Subcutaneous abdominal adipose tissue (tissue), 5 donors: ENCODE measurements at regions not wholly inside any gene's neighbourhood (a gene's known extent, or its start where the extent isn't known, plus 50 kb on each side); places are given as distances from the start of the nearest gene placed in this dataset.

Source experiments
- H3K27ac ChIP-seq: one replicate; pipeline ENCODE4 v1.7.0; 2013; ENCODE audit warnings: low read depth, mild to moderate bottlenecking, inconsistent platforms, low read length, moderate library complexity
- H3K27me3 ChIP-seq, 5 donors: one replicate each; pipeline ENCODE4 v1.7.0; 2013; ENCODE audit warnings: low read length in 5 of 5, inconsistent platforms in 1 of 5; ENCODE audit not compliant: control insufficient read depth in 5 of 5, insufficient read depth in 4 of 5
- H3K36me3 ChIP-seq, 5 donors: one replicate each; pipeline ENCODE4 v1.7.0; 2013; ENCODE audit warnings: low read length in 5 of 5; ENCODE audit not compliant: control insufficient read depth in 5 of 5, insufficient read depth in 5 of 5
- H3K4me1 ChIP-seq, 5 donors: one replicate each; pipeline ENCODE4 v1.7.0; 2013; ENCODE audit warnings: low read length in 5 of 5, mild to moderate bottlenecking in 3 of 5, moderate library complexity in 1 of 5; ENCODE audit not compliant: control insufficient read depth in 5 of 5, insufficient read depth in 5 of 5
- H3K4me3 ChIP-seq, 5 donors: one replicate each; pipeline ENCODE4 v1.7.0; 2013; ENCODE audit warnings: low read length in 5 of 5, low read depth in 1 of 5
- H3K9ac ChIP-seq, 5 donors: one replicate each; pipeline ENCODE4 v1.7.0; 2013; ENCODE audit warnings: low read length in 5 of 5, mild to moderate bottlenecking in 4 of 5, moderate library complexity in 3 of 5
- H3K9me3 ChIP-seq, 5 donors: one replicate each; pipeline ENCODE4 v1.7.0; 2013; ENCODE audit warnings: low read length in 5 of 5; ENCODE audit not compliant: control insufficient read depth in 5 of 5
- donor health status: healthy.
- donor health status: healthy.
- donor health status: healthy.
- donor health status: healthy.
- donor health status: healthy.

- Histone ChIP-seq H3K9ac (no peak overlapping the region), H3K4me1 (peaks cover 0 to 3% (median 0%) of the 10 kb centered on the region in 5 donors), H3K27me3 (no peaks in the 10 kb centered on the region), H3K9me3 (peaks cover 0 to 8% (median 0%) of the 10 kb centered on the region in 5 donors), H3K4me3 (no peak overlapping the region), H3K27ac (no peak overlapping the region), H3K36me3 (no peaks in the 10 kb centered on the region)
Observed at GRCh38 chr11:15636521-15637089, 521.9 kb downstream of the INSC start.

DNA sequence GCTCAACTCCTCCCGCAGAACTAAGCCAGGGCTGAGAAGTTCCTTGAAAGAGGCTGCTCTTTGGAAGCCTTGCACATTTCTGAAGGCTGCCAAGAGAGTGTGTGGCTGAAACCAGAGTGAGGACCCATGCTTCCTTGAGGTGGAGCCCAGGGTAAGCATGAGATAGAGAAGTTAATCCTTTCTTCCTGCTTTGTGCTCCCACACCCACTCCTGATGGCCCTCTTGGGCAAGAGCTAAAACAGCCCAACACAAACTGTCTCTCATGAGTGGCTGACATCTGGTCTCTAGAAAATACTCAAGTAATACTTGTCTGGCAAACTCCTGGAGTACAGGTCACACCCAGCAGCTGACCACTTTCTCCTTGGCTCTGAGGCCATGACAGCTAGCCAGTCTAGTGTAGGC is 523.7 kb downstream of the INSC start:
- Histone ChIP-seq H3K4me3 (no peak overlapping the region), H3K9me3 (peaks cover 0 to 8% (median 0%) of the 10 kb centered on the region in 5 donors), H3K36me3 (no peaks in the 10 kb centered on the region), H3K27ac (no peak overlapping the region), H3K27me3 (no peaks in the 10 kb centered on the region), H3K4me1 (peaks cover 0 to 3% (median 0%) of the 10 kb centered on the region in 5 donors), H3K9ac (no peak overlapping the region)

- no peak overlapping the region for H3K27ac ChIP-seq
- H3K4me1 ChIP-seq, result peaks cover 0 to 3% (median 0%) of the 10 kb centered on the region in 5 donors
- no peaks in the 10 kb centered on the region for H3K36me3 ChIP-seq
- H3K4me3 ChIP-seq, result no peak overlapping the region
- H3K9me3 ChIP-seq, result peaks cover 0 to 8% (median 0%) of the 10 kb centered on the region in 5 donors
- no peaks in the 10 kb centered on the region for H3K27me3 ChIP-seq
- H3K9ac ChIP-seq, result no peak overlapping the region
Observed at GRCh38 chr11:15640318-15640717, 525.6 kb downstream of the INSC start.

- Histone ChIP-seq H3K36me3 (no peaks in the 10 kb centered on the region), H3K4me3 (no peak overlapping the region), H3K9ac (no peak overlapping the region), H3K27me3 (no peaks in the 10 kb centered on the region), H3K4me1 (peaks cover 0 to 3% (median 0%) of the 10 kb centered on the region in 5 donors), H3K27ac (no peak overlapping the region), H3K9me3 (peaks cover 0 to 4% (median 0%) of the 10 kb centered on the region in 5 donors)
Observed at GRCh38 chr11:15641271-15642045, 526.7 kb downstream of the INSC start.

DNA sequence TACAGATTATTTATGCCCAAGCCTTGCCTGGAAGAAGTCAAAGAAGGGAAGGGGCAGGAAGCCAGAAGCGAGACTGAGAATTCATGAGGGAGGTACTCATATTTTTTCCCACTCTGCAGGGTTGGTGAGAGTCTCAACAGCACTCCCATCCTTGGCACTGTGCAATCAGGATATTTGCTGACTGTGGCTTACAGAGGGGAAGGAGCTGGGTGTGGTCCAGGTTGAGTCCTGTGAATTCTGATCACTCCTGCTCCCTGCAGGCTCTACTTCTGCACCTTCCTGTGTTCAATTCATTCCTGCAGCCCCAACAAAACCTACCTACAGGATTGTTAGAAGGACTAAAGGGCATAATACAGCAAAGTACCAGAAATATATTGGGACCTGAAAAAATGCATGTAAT is 530.5 kb downstream of the INSC start:
- H3K27ac ChIP-seq, result no peak overlapping the region
- peaks cover 0 to 3% (median 0%) of the 10 kb centered on the region in 5 donors for H3K36me3 ChIP-seq
- peaks cover 4 to 7% (median 6%) of the 10 kb centered on the region in 5 donors for H3K4me1 ChIP-seq
- H3K9ac ChIP-seq, result no peak overlapping the region
- H3K27me3 ChIP-seq, result peaks cover 0 to 4% (median 0%) of the 10 kb centered on the region in 5 donors
- H3K9me3 ChIP-seq, result no peaks in the 10 kb centered on the region
- H3K4me3 ChIP-seq, result no peak overlapping the region

GRCh38 chr11:15649371-15650104 is 534.8 kb downstream of the INSC start:
- Histone ChIP-seq H3K4me1 (peaks cover 11 to 26% (median 19%) of the 10 kb centered on the region in 5 donors), H3K9ac (peak overlapping the region in 2 of 5 donors; percentile 65 to 82), H3K36me3 (peaks cover 0 to 3% (median 0%) of the 10 kb centered on the region in 5 donors), H3K27me3 (peaks cover 0 to 4% (median 0%) of the 10 kb centered on the region in 5 donors), H3K9me3 (no peaks in the 10 kb centered on the region), H3K27ac (peak overlapping the region; percentile 49), H3K4me3 (no peak overlapping the region)

DNA sequence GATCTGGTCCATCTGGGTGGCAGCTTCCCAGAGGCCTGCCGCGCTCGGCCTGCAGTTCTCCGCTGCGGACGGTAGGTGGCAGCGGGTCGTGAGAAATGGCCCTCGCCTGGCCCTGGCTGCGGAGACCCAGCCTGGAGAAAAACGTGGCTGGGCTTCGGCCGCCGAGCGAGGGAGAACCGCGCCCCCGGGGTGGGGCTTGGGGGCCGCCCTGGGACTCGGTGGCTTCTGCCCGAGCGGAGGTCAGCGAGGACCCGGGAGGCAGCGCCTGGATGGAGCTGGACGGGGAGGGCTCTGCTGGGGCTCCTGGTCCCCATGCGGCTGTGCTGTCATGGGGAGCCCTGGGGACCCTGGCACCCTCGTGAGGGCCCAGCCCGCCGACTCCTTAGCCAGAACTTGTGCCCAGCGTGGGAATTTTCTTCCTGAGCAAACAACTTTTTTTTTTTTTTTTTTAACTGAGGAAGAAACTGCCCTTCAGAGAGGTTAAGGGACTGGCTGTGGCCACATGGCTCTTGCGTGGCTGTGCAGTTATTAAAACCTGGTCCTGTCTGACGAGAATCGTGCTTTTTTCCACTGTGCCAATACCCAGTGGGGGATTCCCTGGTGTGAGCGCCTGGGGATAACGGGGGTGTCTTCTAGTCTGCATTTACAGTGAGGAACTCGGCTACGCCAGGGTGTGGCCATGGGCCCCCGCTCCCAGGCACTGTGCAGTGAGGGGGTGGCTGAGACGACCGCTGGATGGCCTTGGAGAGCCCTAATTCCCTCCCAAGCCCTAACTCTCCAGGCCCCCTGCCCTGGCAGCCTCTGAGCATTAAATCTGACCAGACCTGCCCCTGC is 535.6 kb downstream of the INSC start:
- Histone ChIP-seq H3K4me1 (peaks cover 11 to 26% (median 19%) of the 10 kb centered on the region in 5 donors), H3K4me3 (peak overlapping the region; percentile 55 to 62 (median 59)), H3K9ac (peak overlapping the region in 3 of 5 donors; percentile 49 to 82 (median 65)), H3K27ac (peak overlapping the region; percentile 49), H3K36me3 (peaks cover 0 to 3% (median 0%) of the 10 kb centered on the region in 5 donors), H3K27me3 (peaks cover 0 to 4% (median 0%) of the 10 kb centered on the region in 5 donors), H3K9me3 (no peaks in the 10 kb centered on the region)

DNA sequence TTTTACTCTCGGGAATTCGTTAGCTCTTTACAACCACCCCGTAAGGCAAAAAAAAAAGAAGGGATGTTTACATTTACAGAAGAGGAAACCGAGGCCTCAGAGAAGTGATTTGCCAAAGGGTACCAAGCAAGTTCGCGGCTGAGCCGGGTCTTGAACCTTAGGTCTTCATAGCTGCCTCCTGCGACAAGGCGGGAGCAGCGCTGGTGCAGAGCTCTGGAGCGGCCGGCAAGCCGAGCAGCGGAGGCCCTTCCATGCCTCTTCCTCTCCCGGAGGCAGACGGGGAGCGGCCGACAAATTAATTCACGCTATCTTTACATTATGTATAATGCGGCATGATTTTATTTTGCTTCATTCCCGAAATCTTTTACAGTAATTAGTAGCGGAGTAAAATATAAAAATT is 536.3 kb downstream of the INSC start:
- H3K4me3 ChIP-seq, result no peak overlapping the region
- H3K27ac ChIP-seq, result no peak overlapping the region

DNA sequence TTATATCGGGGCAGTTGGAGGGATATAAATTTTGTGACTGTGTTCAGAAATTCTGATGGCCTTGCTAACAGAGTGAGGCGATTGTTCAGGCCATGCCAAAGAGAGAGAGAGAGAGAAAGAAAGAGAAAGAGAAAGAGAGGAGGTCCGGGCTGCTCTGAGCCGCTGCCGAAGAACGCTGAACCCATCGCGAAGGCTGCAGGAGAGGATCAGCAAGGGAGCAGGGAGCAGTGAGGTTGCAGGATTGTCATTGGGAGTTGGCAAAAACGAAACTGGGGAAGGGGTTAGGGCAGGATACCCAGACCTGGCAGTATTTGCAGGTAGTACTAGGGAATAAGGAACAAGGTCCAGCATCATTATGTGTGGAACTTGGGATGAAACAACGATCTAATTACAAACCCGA is 537.1 kb downstream of the INSC start:
- H3K4me1 ChIP-seq, result peaks cover 11 to 26% (median 19%) of the 10 kb centered on the region in 5 donors
- H3K4me3 ChIP-seq, result peak overlapping the region in 3 of 5 donors; percentile 4 to 50 (median 48)
- H3K9me3 ChIP-seq, result no peaks in the 10 kb centered on the region
- no peak overlapping the region for H3K9ac ChIP-seq
- H3K27ac ChIP-seq, result no peak overlapping the region
- H3K36me3 ChIP-seq, result peaks cover 0 to 3% (median 0%) of the 10 kb centered on the region in 5 donors
- H3K27me3 ChIP-seq, result peaks cover 0 to 4% (median 0%) of the 10 kb centered on the region in 5 donors

More for the DNA sequence above, 536.3 kb downstream of the INSC start:
- H3K9ac ChIP-seq, result no peak overlapping the region
- H3K4me1 ChIP-seq, result peaks cover 11 to 26% (median 19%) of the 10 kb centered on the region in 5 donors
- peaks cover 0 to 4% (median 0%) of the 10 kb centered on the region in 5 donors for H3K27me3 ChIP-seq
- peaks cover 0 to 3% (median 0%) of the 10 kb centered on the region in 5 donors for H3K36me3 ChIP-seq
- no peaks in the 10 kb centered on the region for H3K9me3 ChIP-seq
